ENCODE measurements at regions not wholly inside any gene's neighbourhood (a gene's known extent, or its start where the extent isn't known, plus 50 kb on each side); places are given as distances from the start of the nearest gene placed in this dataset.
"Not testable (repeated sequence)": the region's sequence is repeated elsewhere in the genome, so short reads cannot be mapped to it uniquely, and the experiment has no call there.

- DNase-seq: no peak
Observed at GRCh38 chr10:11663763-11664555, 52.5 kb upstream of the USP6NL start.

GRCh38 chr10:11663126-11663515 lies 51.7 kb upstream of the USP6NL start:
- DNase-seq: not testable (repeated sequence)

GRCh38 chr10:11661441-11661840 lies 50.0 kb upstream of the USP6NL start:
- DNase-seq: no peak

Data from activated naive CD4-positive, alpha-beta T cell treated with Interleukin-2 at 50 U/mL for 16 hours (primary cell).